GM06990 (cell line): ENCODE measurements at regions not wholly inside any gene's neighbourhood (a gene's known extent, or its start where the extent isn't known, plus 50 kb on each side); places are given as distances from the start of the nearest gene placed in this dataset.

Experiments used
- DNase-seq: peaks from one replicate; pipeline ENCODE4 v3.0.0-alpha.2; 2011; ENCODE audit not compliant: insufficient read length; ENCODE audit errors: extremely low read depth
- H3K27me3 ChIP-seq: replicated peaks from 2 replicates; pipeline ENCODE4 v1.6.0; 2011; ENCODE audit warnings: low read length; ENCODE audit not compliant: control insufficient read depth, insufficient read depth
- H3K36me3 ChIP-seq: 2 replicates; pipeline ENCODE4 v1.5.1; 2011; ENCODE audit warnings: low read length; ENCODE audit not compliant: control insufficient read depth, insufficient read depth
- H3K4me3 ChIP-seq: replicated peaks from 2 replicates; pipeline ENCODE4 v1.5.1; 2011; ENCODE audit warnings: low read depth, mild to moderate bottlenecking, control low read depth, low read length
- CTCF ChIP-seq: IDR thresholded peaks from 2 replicates; pipeline ENCODE4 v1.5.1; 2011; ENCODE audit warnings: low read length, control low read depth, mild to moderate bottlenecking, inconsistent platforms; ENCODE audit not compliant: insufficient read depth, poor library complexity, severe bottlenecking

GRCh38 chr15:93428807-93429351 is 339.9 kb upstream of the RGMA start:
- no peak for DNase-seq
- TF ChIP-seq CTCF, result no peak
- Histone ChIP-seq H3K4me3 (no peak overlapping the region), H3K27me3 (no peaks in the 10 kb centered on the region; the same call in 1 of the 2 replicates), H3K36me3 (no peaks in the 10 kb centered on the region)

- no peak overlapping the region for H3K4me3 ChIP-seq
- H3K27me3 ChIP-seq, result no peaks in the 10 kb centered on the region
- DNase-seq, result no peak
- no peaks in the 10 kb centered on the region for H3K36me3 ChIP-seq
- no peak for TF ChIP-seq CTCF
These were observed 339.1 kb upstream of the RGMA start for GRCh38 chr15:93428150-93428549.

- Histone ChIP-seq H3K36me3 (no peaks in the 10 kb centered on the region), H3K27me3 (no peaks in the 10 kb centered on the region), H3K4me3 (no peak overlapping the region)
- TF ChIP-seq CTCF, result no peak
- DNase-seq, result no peak
These were observed 335.1 kb upstream of the RGMA start for GRCh38 chr15:93424131-93424530.

GRCh38 chr15:93422476-93422875 is 333.5 kb upstream of the RGMA start:
- no peak for DNase-seq
- TF ChIP-seq CTCF, result no peak
- Histone ChIP-seq H3K4me3 (no peak overlapping the region), H3K36me3 (no peaks in the 10 kb centered on the region), H3K27me3 (no peaks in the 10 kb centered on the region)

- no peak for DNase-seq
- no peaks in the 10 kb centered on the region for H3K27me3 ChIP-seq
- no peaks in the 10 kb centered on the region for H3K36me3 ChIP-seq
- H3K4me3 ChIP-seq, result no peak overlapping the region
- no peak for TF ChIP-seq CTCF
These were observed 331.5 kb upstream of the RGMA start for GRCh38 chr15:93420477-93420876.

- H3K27me3 ChIP-seq, result no peaks in the 10 kb centered on the region
- TF ChIP-seq CTCF, result no peak
These were observed 331.0 kb upstream of the RGMA start for GRCh38 chr15:93420050-93420452.

More at GRCh38 chr15:93420050-93420452, 331.0 kb upstream of the RGMA start:
- DNase-seq, result no peak
- Histone ChIP-seq H3K36me3 (no peaks in the 10 kb centered on the region), H3K4me3 (no peak overlapping the region)
